Astrocyte (in vitro differentiated cells and primary cell): ENCODE measurements at regions not wholly inside any gene's neighbourhood (a gene's known extent, or its start where the extent isn't known, plus 50 kb on each side); places are given as distances from the start of the nearest gene placed in this dataset.

ENCODE experiments used
- CTCF ChIP-seq: IDR thresholded peaks from 2 replicates; pipeline ENCODE4 v1.5.1; 2011; ENCODE audit warnings: low read depth, mild to moderate bottlenecking, inconsistent platforms, low read length, moderate library complexity; ENCODE audit not compliant: insufficient read depth
- EZH2 ChIP-seq: IDR thresholded peaks from 2 replicates; pipeline ENCODE4 v1.6.1; 2012; ENCODE audit warnings: mild to moderate bottlenecking, low read length, inconsistent platforms; ENCODE audit not compliant: insufficient read depth

DNA sequence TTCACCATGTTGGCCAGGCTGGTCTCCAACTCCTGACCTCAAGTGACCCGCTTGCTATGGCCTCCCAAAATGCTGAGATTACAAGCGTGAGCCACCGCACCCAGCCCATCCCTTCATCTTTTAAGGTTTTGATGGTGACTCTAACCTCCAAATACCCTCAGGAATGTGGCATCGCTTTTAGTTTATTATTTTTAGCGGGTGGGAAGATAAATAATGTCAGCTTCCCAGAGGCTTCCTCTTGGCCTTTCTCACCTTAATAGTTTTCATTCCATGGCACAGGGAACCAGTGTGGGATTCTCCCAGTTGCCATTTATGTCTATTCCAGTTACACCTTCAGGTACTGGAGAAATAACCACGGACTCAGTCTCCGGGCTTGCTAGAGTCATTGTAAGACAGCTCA is 92.1 kb upstream of the LRRN2 start:
- TF ChIP-seq CTCF: no peak
- TF ChIP-seq EZH2: no peak
